Activated CD4-positive, alpha-beta memory T cell treated with anti-CD3 and anti-CD28 coated beads, Interleukin-2, amount 10 ng/mL, durations not matched to agents 7 days and 5 days (primary cell): ENCODE measurements at regions not wholly inside any gene's neighbourhood (a gene's known extent, or its start where the extent isn't known, plus 50 kb on each side); places are given as distances from the start of the nearest gene placed in this dataset.
"Not testable (repeated sequence)": the region's sequence is repeated elsewhere in the genome, so short reads cannot be mapped to it uniquely, and the experiment has no call there.

Experiments
- CTCF ChIA-PET: fragments of 350-600 bp; sonication (Branson Sonifier 250); formaldehyde crosslinking; loops from one replicate; lab custom pipeline; 2021; ENCODE audit warnings: antibody characterized with exemption, inconsistent platforms; lab: Charles Lee
- POLR2A ChIA-PET: fragments of 350-600 bp; sonication (Branson Sonifier 250); formaldehyde crosslinking; loops from one replicate; lab custom pipeline; 2021; ENCODE audit warnings: antibody characterized with exemption; lab: Charles Lee
- DNase-seq: peaks from one replicate; pipeline ENCODE4 v3.0.0-alpha.2; 2020
- H3K27ac Mint-ChIP-seq: one replicate; pipeline ENCODE4 v1.8.0; 2021; ENCODE audit warnings: mild to moderate bottlenecking, mixed read lengths
- H3K27me3 Mint-ChIP-seq: one replicate; pipeline ENCODE4 v1.8.0; 2021; ENCODE audit warnings: mixed read lengths
- H3K36me3 Mint-ChIP-seq: one replicate; pipeline ENCODE4 v1.8.0; 2021; ENCODE audit warnings: low read depth, mixed read lengths
- H3K4me1 Mint-ChIP-seq: one replicate; pipeline ENCODE4 v1.8.0; 2021; ENCODE audit warnings: mixed read lengths
- H3K4me3 Mint-ChIP-seq: one replicate; pipeline ENCODE4 v1.8.0; 2021; ENCODE audit warnings: mild to moderate bottlenecking, mixed read lengths
- H3K9me3 Mint-ChIP-seq: one replicate; pipeline ENCODE4 v1.8.0; 2021; ENCODE audit warnings: mixed read lengths

DNA sequence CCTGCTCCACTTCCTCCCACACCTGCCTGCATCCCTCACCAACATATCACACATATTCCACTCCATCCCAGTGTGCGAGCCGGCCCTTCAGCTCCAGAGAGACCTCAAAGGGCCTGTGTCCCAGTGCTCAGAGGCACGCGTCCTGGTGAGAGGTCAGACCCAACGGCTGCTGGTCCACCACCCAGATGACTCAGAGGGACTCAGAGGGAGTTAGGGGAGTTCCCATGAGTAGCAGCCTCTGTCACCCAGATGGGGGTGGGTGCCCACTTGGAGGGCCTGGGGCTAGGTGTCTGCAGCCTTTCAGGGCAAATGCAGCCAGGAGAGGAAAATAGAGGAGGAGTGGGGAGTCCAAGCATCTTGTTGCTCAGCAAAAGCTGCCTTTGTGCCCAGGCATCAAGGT, 333.8 kb upstream of the CHRNA7 start:
- H3K4me3 Mint-ChIP-seq, H3K36me3 Mint-ChIP-seq, CTCF ChIA-PET, H3K27me3 Mint-ChIP-seq, POLR2A ChIA-PET, DNase-seq, H3K4me1 Mint-ChIP-seq, H3K27ac Mint-ChIP-seq, H3K9me3 Mint-ChIP-seq: not testable (repeated sequence)

- H3K27me3 Mint-ChIP-seq, H3K27ac Mint-ChIP-seq, POLR2A ChIA-PET, H3K4me1 Mint-ChIP-seq, DNase-seq, H3K36me3 Mint-ChIP-seq, H3K4me3 Mint-ChIP-seq, H3K9me3 Mint-ChIP-seq, CTCF ChIA-PET: not testable (repeated sequence)
Observed at GRCh38 chr15:31705076-31705678, 325.1 kb upstream of the CHRNA7 start.

DNA sequence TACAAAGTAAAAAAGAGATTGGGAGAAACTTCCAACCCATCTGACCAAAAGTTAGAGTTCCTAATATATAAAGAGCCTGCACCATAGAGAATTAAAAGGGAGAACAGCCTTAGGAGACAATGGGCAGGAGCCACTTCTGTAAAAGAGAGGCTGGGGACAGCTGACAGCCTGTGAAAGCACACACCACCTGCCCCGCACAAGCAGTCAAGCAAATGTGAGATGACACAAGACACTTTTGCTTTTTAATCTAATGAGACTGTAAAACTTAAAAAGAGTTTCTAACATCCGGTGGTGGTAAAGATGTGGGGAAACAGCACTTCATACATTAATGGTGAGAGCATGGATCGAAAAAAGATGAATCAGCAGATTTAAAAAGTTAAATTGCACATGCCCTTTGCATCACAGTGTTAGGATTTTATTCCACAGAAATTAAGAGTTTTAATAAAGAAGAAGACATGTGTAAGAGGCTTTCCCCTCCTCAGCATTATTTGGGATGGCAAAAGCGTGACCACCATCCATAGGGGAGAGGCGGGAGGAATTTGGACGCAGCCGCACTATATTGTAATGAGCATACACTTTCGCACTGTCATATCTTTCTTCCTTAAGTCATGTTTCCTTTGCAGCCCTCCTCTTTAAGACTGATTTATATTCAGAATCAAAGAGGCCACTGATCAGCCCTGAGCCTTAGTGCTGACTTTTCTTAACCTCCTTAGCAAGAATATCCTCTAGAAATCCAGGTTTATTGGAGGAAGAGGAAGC, 322.2 kb upstream of the CHRNA7 start:
- DNase-seq, H3K4me3 Mint-ChIP-seq, H3K27ac Mint-ChIP-seq, H3K36me3 Mint-ChIP-seq, H3K9me3 Mint-ChIP-seq, H3K4me1 Mint-ChIP-seq, CTCF ChIA-PET, H3K27me3 Mint-ChIP-seq, POLR2A ChIA-PET: not testable (repeated sequence)

DNA sequence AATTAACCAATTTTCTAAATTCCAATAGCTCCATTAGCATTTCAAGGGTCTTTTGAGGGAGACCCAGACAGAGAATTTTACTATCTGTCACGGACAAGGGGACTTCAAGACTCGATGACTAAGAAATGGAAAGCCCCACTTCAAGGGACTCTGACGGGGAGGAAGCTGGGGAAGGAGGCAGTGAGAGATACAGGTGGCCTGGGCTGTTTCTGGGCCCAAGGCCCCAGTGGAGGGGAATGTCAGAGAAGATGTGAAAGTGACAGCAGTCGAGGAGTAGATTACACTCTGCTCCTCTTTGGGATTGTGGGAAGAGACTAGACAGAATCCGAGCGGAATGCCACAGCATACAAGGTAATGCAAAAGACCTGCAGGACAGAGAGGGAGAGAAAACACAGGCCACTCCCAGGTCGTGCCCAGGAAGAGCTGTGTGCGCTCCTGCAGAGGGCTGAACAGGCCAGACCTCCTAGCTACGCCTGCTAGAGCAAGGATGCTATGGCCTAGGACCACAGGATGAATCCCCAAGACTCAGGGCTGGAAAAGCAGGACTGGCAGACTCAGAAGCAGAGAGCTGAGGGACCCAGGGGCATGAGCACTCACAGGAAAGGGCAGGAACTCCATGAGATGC, 321.5 kb upstream of the CHRNA7 start:
- H3K4me3 Mint-ChIP-seq, H3K4me1 Mint-ChIP-seq, H3K36me3 Mint-ChIP-seq, H3K27me3 Mint-ChIP-seq, DNase-seq, H3K9me3 Mint-ChIP-seq, CTCF ChIA-PET, POLR2A ChIA-PET, H3K27ac Mint-ChIP-seq: not testable (repeated sequence)

- CTCF ChIA-PET, H3K9me3 Mint-ChIP-seq, H3K36me3 Mint-ChIP-seq, POLR2A ChIA-PET, H3K4me1 Mint-ChIP-seq, DNase-seq, H3K4me3 Mint-ChIP-seq, H3K27me3 Mint-ChIP-seq, H3K27ac Mint-ChIP-seq: not testable (repeated sequence)
Observed at GRCh38 chr15:31709479-31709878, 320.8 kb upstream of the CHRNA7 start.

DNA sequence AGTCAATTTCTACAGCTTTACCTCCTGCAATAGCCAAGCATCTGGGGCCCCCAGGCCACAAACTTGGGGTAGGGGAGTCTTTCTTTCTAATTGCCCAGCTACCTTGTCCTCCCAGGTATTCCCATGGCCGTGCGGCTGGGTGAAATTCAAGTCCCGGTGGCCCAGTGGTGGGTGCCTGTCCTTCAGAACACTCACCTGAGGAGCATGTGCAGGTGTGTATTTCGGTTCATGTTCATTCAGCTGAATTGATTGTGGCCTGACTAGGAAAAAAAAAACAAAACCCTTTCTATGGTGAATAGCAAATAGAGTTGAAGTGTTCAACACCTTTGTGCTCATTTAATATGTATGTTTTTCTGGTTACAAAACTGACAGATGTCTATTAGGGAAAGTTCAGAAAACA, 319.5 kb upstream of the CHRNA7 start:
- H3K4me1 Mint-ChIP-seq, H3K36me3 Mint-ChIP-seq, DNase-seq, H3K9me3 Mint-ChIP-seq, POLR2A ChIA-PET, H3K27ac Mint-ChIP-seq, CTCF ChIA-PET, H3K4me3 Mint-ChIP-seq, H3K27me3 Mint-ChIP-seq: not testable (repeated sequence)

DNA sequence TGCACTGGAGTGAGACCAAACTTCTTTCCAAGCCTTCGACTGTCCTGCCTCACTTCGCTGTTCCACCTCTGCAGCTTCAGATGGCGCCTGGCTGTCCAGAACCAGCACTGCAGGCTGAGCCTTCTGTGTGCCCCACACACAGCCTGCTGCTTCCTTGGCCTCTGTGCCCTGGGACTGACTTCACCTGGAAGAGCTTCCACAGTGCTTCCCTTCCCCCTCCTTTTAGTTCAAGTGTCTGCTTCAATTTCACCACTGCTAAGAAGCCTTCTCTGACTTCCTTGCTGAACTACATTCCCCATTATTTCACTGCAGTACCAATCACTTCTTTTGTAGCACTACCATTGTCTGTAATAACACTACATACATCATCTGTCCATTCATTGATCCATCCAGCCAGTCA, 315.1 kb upstream of the CHRNA7 start:
- H3K27ac Mint-ChIP-seq, H3K4me3 Mint-ChIP-seq, CTCF ChIA-PET, H3K9me3 Mint-ChIP-seq, POLR2A ChIA-PET, H3K27me3 Mint-ChIP-seq, H3K4me1 Mint-ChIP-seq, DNase-seq, H3K36me3 Mint-ChIP-seq: not testable (repeated sequence)

DNA sequence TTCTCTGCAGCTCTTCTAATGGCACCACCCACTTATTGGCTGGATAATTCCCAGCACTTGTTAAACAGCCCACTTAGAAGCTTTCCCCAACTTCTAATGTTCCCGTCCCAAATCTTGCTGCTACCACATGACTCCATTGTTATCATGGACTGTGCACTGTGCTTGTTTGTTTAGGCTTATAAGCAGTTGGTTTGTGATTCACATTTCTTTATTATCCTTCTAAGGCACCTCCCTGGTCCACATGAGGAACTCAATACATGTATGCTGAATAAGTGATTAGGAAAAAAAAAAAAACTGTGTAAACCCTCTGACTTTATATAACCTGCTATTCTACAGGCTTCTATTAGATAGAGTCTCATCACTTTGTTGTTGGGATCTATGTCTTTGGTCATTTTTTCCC, 311.7 kb upstream of the CHRNA7 start:
- not testable (repeated sequence) for H3K4me3 Mint-ChIP-seq, H3K4me1 Mint-ChIP-seq

GRCh38 chr15:31719396-31720022, 310.8 kb upstream of the CHRNA7 start:
- H3K4me3 Mint-ChIP-seq, H3K4me1 Mint-ChIP-seq, POLR2A ChIA-PET, H3K27me3 Mint-ChIP-seq, CTCF ChIA-PET, H3K27ac Mint-ChIP-seq, H3K36me3 Mint-ChIP-seq, H3K9me3 Mint-ChIP-seq, DNase-seq: not testable (repeated sequence)

More for the DNA sequence above, 311.7 kb upstream of the CHRNA7 start:
- POLR2A ChIA-PET, H3K36me3 Mint-ChIP-seq, H3K27me3 Mint-ChIP-seq, H3K9me3 Mint-ChIP-seq, H3K27ac Mint-ChIP-seq, CTCF ChIA-PET, DNase-seq: not testable (repeated sequence)

DNA sequence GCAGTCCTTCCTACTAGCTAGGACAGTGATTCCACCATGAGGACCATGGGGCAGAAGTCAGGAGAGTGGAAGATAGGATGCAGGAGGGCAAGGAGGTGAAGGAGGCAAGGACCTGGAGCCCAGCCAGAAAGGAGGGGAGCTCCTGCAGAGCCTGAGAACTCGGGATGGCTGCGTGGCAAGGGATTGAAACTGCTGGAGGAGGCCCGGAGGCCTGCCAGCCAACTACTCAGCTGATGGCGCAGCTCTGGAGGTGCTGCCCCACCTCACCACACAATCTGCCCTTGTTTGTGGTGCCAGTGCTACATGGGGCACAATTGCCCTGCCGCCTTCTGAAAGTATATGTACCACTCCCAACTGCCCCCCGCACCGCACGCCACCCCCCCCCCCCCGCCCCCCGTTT, 307.3 kb upstream of the CHRNA7 start:
- H3K27ac Mint-ChIP-seq, DNase-seq, POLR2A ChIA-PET, H3K9me3 Mint-ChIP-seq, CTCF ChIA-PET, H3K36me3 Mint-ChIP-seq, H3K4me1 Mint-ChIP-seq, H3K27me3 Mint-ChIP-seq, H3K4me3 Mint-ChIP-seq: not testable (repeated sequence)

DNA sequence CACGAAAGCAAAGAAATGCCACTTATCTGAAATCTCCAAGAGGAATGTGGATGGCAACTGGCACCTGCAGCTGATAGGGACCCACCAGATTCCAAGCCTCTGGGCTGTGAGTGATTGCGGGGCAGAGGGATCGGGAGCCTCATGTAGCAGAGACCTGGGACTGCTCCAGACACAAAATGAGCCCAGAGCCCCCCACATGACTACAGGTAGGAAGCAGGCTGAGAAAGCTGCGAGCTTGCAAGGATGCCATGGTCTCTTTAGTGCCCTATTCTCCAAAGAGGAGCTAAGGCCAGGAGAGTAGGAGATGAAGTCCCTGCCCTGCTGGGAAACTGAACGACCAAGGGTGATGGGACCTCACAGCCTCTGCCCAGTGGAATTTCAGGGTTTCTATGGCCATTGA, 305.4 kb upstream of the CHRNA7 start:
- H3K27me3 Mint-ChIP-seq, H3K4me3 Mint-ChIP-seq, H3K4me1 Mint-ChIP-seq, H3K27ac Mint-ChIP-seq, POLR2A ChIA-PET, DNase-seq, H3K9me3 Mint-ChIP-seq, H3K36me3 Mint-ChIP-seq, CTCF ChIA-PET: not testable (repeated sequence)

- H3K36me3 Mint-ChIP-seq, POLR2A ChIA-PET, H3K4me1 Mint-ChIP-seq, H3K9me3 Mint-ChIP-seq, DNase-seq, H3K27ac Mint-ChIP-seq, CTCF ChIA-PET, H3K4me3 Mint-ChIP-seq, H3K27me3 Mint-ChIP-seq: not testable (repeated sequence)
Observed at GRCh38 chr15:31725619-31726018, 304.7 kb upstream of the CHRNA7 start.

DNA sequence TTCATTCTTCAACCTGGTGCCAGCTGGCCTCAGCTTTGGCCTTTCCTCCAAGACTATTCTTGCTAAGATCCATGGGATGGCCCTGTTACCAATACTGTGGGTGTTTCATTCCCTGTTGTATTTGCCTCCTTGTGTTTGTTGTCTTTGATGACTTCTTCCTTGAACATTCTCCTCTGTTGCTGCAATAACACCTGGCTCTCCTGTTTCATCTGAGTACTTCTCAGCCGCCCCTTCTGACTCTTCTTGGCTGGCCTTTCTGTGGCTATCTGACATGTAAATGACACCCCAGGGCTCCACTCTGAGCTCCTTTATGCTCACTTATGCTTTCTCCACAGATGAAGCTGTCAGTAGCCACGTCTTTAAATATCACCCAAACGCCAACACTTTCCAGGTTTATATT, 302.7 kb upstream of the CHRNA7 start:
- no peak overlapping the region for H3K27ac Mint-ChIP-seq
- CTCF ChIA-PET, result no interaction called here
- POLR2A ChIA-PET, result no interaction called here
- no peak for DNase-seq
- no peaks in the 10 kb centered on the region for H3K9me3 Mint-ChIP-seq
- H3K27me3 Mint-ChIP-seq, result no peaks in the 10 kb centered on the region
- H3K36me3 Mint-ChIP-seq, result no peaks in the 10 kb centered on the region
- no peaks in the 10 kb centered on the region for H3K4me1 Mint-ChIP-seq
- no peak overlapping the region for H3K4me3 Mint-ChIP-seq
